Erythroblast (primary cell): ENCODE measurements at regions not wholly inside any gene's neighbourhood (a gene's known extent, or its start where the extent isn't known, plus 50 kb on each side); places are given as distances from the start of the nearest gene placed in this dataset.

Experiments used
- GATA1 ChIP-seq: IDR thresholded peaks from 2 replicates; pipeline ENCODE4 v1.6.1; 2011; ENCODE audit warnings: low read depth, mild to moderate bottlenecking, control low read depth, low read length, moderate library complexity
- POLR2A ChIP-seq: IDR thresholded peaks from 2 replicates; pipeline ENCODE4 v1.6.1; 2011; ENCODE audit warnings: mild to moderate bottlenecking, low read length

- TF ChIP-seq POLR2A (no peak), GATA1 (no peak)
Observed at GRCh38 chrX:131402124-131402811, 113.2 kb upstream of the IGSF1 start.
